ENCODE measurements at regions not wholly inside any gene's neighbourhood (a gene's known extent, or its start where the extent isn't known, plus 50 kb on each side); places are given as distances from the start of the nearest gene placed in this dataset.

- Histone ChIP-seq H3K4me2 (ENCODE audit: low read depth, low read length, poor library complexity, severe bottlenecking) (no peak overlapping the region), H3K9me2 (replicated peaks; ENCODE audit: low read depth, low read length) (no peaks in the 10 kb centered on the region), H4K20me1 (ENCODE audit: insufficient read depth, low read length, poor library complexity, severe bottlenecking) (no peaks in the 10 kb centered on the region), H3K4me3 (ENCODE audit: low read length, poor library complexity, severe bottlenecking) (no peak overlapping the region), H3F3A (ENCODE audit: low read depth) (no peaks in the 10 kb centered on the region), H3K9me3 (ENCODE audit: insufficient read depth, low read depth, low read length) (peaks cover 31% of the 10 kb centered on the region; the same call in 1 of the 2 replicates), H3K9ac (ENCODE audit: low read depth, low read length, poor library complexity, severe bottlenecking) (no peak overlapping the region), H3K36me3 (ENCODE audit: insufficient read depth, low read length) (no peaks in the 10 kb centered on the region), H3K27me3 (ENCODE audit: insufficient read depth, low read length, poor library complexity, severe bottlenecking) (no peaks in the 10 kb centered on the region), H3K4me1 (ENCODE audit: insufficient read depth, low read length, poor library complexity, severe bottlenecking) (no peaks in the 10 kb centered on the region), H2AFZ (ENCODE audit: low read length) (no peak overlapping the region), H3K79me2 (ENCODE audit: insufficient read depth, low read length) (no peaks in the 10 kb centered on the region)
- TF ChIP-seq CTCF (conservative IDR thresholded peaks at IDR 0.05; ENCODE audit: low read length) (no peak), EZH2phosphoT487 (IDR thresholded peaks at IDR 0.05; ENCODE audit: borderline replicate concordance) (no peak)
Observed at GRCh38 chr11:135022454-135022853, 610.4 kb upstream of the B3GAT1 start.

GRCh38 chr11:135019899-135020298, 607.9 kb upstream of the B3GAT1 start:
- Histone ChIP-seq H3F3A (ENCODE audit: low read depth) (no peaks in the 10 kb centered on the region), H3K36me3 (ENCODE audit: insufficient read depth, low read length) (no peaks in the 10 kb centered on the region), H4K20me1 (ENCODE audit: insufficient read depth, low read length, poor library complexity, severe bottlenecking) (no peaks in the 10 kb centered on the region)

GRCh38 chr11:135019343-135019871, 607.4 kb upstream of the B3GAT1 start:
- TF ChIP-seq EZH2phosphoT487 (IDR thresholded peaks at IDR 0.05; ENCODE audit: borderline replicate concordance) (no peak), CTCF (conservative IDR thresholded peaks at IDR 0.05; ENCODE audit: low read length) (no peak)
- Histone ChIP-seq H3K27me3 (ENCODE audit: insufficient read depth, low read length, poor library complexity, severe bottlenecking) (no peaks in the 10 kb centered on the region), H3K9me3 (ENCODE audit: insufficient read depth, low read depth, low read length) (peaks cover 29% of the 10 kb centered on the region; the same call in 1 of the 2 replicates), H3F3A (ENCODE audit: low read depth) (no peaks in the 10 kb centered on the region), H3K9me2 (replicated peaks; ENCODE audit: low read depth, low read length) (no peaks in the 10 kb centered on the region), H3K36me3 (ENCODE audit: insufficient read depth, low read length) (no peaks in the 10 kb centered on the region), H3K9ac (ENCODE audit: low read depth, low read length, poor library complexity, severe bottlenecking) (no peak overlapping the region), H3K4me1 (ENCODE audit: insufficient read depth, low read length, poor library complexity, severe bottlenecking) (no peaks in the 10 kb centered on the region), H3K4me3 (ENCODE audit: low read length, poor library complexity, severe bottlenecking) (no peak overlapping the region), H3K4me2 (ENCODE audit: low read depth, low read length, poor library complexity, severe bottlenecking) (no peak overlapping the region), H3K79me2 (ENCODE audit: insufficient read depth, low read length) (no peaks in the 10 kb centered on the region), H2AFZ (ENCODE audit: low read length) (no peak overlapping the region), H4K20me1 (ENCODE audit: insufficient read depth, low read length, poor library complexity, severe bottlenecking) (no peaks in the 10 kb centered on the region)

More at GRCh38 chr11:135019899-135020298, 607.9 kb upstream of the B3GAT1 start:
- H3K79me2 ChIP-seq (ENCODE audit: insufficient read depth, low read length) = no peaks in the 10 kb centered on the region
- H3K4me1 ChIP-seq (ENCODE audit: insufficient read depth, low read length, poor library complexity, severe bottlenecking) = no peaks in the 10 kb centered on the region
- H3K4me2 ChIP-seq (ENCODE audit: low read depth, low read length, poor library complexity, severe bottlenecking) = no peak overlapping the region
- TF ChIP-seq EZH2phosphoT487 (IDR thresholded peaks at IDR 0.05; ENCODE audit: borderline replicate concordance) (no peak), CTCF (conservative IDR thresholded peaks at IDR 0.05; ENCODE audit: low read length) (no peak)
- H2AFZ ChIP-seq (ENCODE audit: low read length) = no peak overlapping the region
- no peak overlapping the region for H3K9ac ChIP-seq (ENCODE audit: low read depth, low read length, poor library complexity, severe bottlenecking)
- peaks cover 29% of the 10 kb centered on the region; the same call in 1 of the 2 replicates for H3K9me3 ChIP-seq (ENCODE audit: insufficient read depth, low read depth, low read length)
- H3K4me3 ChIP-seq (ENCODE audit: low read length, poor library complexity, severe bottlenecking) = no peak overlapping the region
- no peaks in the 10 kb centered on the region for H3K27me3 ChIP-seq (ENCODE audit: insufficient read depth, low read length, poor library complexity, severe bottlenecking)
- no peaks in the 10 kb centered on the region for H3K9me2 ChIP-seq (replicated peaks; ENCODE audit: low read depth, low read length)

All from Loucy (cell line).